Sciatic nerve (tissue), 2 donors: ENCODE measurements at regions not wholly inside any gene's neighbourhood (a gene's known extent, or its start where the extent isn't known, plus 50 kb on each side); places are given as distances from the start of the nearest gene placed in this dataset.

Source experiments
- ATAC-seq: fragments of 200-7000 bp; cut with Tn5 transposase; one replicate; pipeline ENCODE4 v1.9.1; 2020; ENCODE audit warnings: mild to moderate bottlenecking, moderate library complexity
- DNase-seq: peaks from one replicate; pipeline ENCODE4 v3.0.0-alpha.2; 2020; ENCODE audit warnings: low spot score
- intact Hi-C: fragments of 100-400 bp; cut with DNase I; formaldehyde crosslinking; loops from one replicate; pipeline ENCODE4 v1.14.2; 2022
- donor health status: DM: no; HTN: no; CAD: no.
- donor health status: DM: no; HTN: no; CAD: no.

DNA sequence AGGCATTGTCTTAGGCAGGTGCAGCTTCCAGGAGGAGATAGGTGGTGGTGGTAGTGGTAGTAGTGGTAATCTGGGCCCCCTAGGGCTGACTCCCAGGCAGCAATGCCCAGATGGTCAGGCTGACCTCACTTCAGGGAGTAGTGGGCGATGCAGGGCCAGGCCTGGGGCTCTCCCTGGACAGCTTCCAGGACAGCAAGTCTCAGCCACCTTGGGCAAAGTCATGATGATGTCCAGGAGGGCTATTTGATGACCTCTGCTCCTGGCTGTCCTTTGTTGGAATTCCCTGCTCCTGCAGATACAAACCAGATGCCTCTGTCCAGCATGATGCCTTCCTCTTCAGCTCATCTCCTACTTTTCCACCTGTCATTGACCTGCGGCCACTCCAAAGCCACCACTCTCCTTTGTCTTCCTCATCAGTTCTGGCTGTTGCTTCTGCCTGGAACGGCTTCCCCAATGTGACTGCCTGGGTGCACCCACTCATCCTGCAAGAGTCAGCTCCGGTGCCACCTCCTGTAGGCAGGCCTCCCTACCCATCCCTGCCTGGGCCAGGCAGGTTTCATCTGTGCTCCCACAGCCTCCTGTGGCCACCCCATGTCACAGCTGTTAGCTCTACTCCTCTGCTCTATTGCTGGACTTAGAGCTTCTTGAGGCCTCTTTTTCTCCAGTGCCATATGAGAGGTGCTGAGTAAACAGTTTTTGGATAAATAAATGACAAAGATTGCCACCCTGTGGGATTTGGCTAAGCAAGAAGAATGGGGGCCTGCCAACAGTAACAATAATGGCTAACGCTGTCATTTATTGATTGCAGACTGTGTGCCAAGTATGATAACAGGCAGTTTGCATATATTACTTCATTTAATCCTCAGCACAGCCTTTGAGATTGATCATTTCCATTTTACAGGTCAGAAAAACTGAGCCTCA is 172.9 kb upstream of the NECTIN1 start:
- DNase-seq = no peak

DNA sequence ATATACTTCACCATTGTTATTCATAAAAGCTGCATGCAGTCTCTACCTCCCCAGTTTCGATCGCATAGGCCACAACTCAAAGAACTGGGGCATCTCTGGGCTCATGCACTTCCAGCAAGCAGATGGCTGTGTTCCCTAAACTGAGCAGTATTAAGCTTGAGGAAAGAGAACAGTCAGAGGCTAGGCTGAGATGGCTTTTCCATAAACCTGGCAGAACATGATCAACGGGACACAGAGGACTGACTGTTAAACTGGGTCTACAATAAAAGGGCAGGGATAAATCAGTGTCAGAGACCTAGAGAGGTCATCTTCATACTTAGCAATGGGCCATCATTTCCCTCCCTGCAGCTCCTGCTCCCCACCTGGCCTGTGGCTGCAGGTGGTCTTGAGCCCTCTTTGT is 171.0 kb upstream of the NECTIN1 start:
- intact Hi-C loops = no loop called here
- ATAC-seq = no peak
- no peak for DNase-seq

More for the DNA sequence above, 172.9 kb upstream of the NECTIN1 start:
- ATAC-seq = no peak
- intact Hi-C loops = no loop called here

DNA sequence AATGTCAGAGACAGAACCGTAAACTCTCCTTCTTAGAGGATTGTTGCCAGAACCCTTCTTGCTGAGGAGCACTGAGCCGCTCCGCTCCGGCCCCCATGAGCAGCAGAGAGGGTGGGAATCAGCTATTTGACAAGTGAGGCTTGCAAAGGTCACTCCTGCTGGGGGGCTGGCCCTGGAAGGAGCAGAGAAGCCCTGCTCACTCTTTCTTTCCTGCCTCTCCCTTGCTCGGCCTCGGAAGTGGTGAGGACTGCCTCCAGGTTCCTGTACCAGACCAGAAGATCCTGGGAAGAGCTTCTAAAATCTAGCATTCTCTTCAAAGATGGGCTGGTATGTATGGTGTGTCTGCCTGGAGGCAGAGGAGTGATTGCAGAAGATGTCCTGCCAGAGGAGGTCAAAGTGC is 168.6 kb upstream of the NECTIN1 start:
- ATAC-seq = no peak
- DNase-seq = no peak
- intact Hi-C loops = no loop called here

DNA sequence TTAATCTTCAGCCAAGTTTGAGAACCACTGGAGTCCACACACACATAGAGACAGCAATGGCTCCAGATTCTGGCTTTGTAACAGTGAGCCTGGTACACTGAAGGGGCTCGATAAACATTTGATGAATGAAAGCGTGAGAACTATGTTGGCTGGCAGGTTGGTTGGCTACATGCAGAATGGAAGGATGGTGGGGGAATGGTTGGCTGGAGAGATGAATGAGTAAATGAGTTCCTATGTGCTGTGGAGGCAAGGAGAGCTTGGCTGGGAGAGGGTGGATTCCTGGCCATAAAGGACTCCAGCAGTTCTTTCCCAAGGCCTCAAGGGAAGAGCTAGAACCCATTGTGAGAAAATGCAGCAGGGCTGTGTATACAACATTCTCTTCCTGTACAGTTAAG is 168.0 kb upstream of the NECTIN1 start:
- ATAC-seq (no peak), DNase-seq (no peak)
- intact Hi-C loops = no loop called here

DNA sequence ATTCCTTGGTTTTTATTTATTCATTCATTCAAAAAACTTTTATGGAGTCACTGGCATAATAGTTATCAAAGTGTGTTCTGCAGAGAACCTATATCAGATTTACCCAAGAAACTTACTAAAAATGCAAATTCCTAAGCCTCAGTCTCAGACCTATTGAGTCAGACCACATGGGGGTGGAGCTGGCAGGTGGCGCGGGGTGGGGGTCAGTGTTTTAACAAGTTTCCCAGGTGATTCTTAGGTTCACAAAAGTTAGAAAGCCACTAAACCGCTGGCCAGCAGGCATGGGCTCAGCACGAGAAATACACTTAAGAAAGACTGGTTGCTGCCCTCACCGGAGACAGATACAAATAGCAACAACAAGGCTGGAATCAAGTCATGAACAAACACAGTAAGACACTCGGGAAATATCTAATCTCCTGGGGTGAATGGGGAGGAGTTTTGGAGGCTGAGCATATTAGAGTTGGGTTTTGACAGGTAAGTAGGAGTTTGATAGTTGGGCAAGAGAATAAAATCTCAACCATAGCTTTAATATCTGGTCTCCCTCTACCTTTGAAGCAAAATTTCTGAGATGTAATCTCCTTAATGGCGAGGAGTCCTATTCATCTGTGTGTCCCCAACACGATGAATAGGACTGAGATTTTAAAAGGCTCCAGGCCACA is 167.5 kb upstream of the NECTIN1 start:
- intact Hi-C loops = no loop called here
- ATAC-seq = no peak
- no peak for DNase-seq

DNA sequence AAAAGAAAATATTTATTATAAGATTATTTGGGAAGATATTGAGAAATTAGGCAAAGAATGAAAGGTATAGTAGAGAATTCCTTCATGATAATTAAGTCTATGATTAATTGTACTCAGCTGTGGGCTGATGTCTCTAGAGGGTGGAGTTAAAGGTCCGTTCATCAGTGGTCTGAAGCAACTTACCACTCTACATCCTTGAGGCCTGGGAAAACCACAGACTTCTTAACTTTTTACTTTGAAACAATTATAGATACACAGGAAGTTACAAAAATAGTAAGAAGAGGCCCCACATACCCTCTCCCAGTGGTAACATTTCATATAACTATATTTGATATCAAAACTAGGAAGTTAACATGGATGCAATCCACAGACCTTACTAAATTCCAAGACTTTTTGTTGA is 167.0 kb upstream of the NECTIN1 start:
- ATAC-seq (no peak), DNase-seq (no peak)
- intact Hi-C loops = no loop called here

DNA sequence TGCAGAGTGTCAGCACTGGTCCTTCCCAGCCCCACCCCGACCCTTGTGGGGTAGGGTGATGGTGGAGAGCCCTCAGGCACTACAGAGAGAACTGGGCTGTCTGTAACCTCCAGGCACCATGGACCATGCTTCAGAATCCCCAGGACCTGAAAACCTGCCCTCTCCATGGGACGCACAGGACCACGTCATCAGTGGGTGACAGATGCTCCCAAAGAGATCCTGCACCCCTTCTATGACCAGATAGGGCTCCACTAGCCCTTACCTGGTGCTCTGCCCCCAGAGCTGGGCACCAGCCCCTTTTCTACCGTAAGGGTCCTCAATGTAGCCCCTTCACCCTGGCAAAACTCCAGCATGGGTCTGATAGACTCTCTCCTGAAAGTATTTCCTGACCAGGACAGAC is 165.9 kb upstream of the NECTIN1 start:
- intact Hi-C loops = no loop called here
- no peak for ATAC-seq
- no peak for DNase-seq

DNA sequence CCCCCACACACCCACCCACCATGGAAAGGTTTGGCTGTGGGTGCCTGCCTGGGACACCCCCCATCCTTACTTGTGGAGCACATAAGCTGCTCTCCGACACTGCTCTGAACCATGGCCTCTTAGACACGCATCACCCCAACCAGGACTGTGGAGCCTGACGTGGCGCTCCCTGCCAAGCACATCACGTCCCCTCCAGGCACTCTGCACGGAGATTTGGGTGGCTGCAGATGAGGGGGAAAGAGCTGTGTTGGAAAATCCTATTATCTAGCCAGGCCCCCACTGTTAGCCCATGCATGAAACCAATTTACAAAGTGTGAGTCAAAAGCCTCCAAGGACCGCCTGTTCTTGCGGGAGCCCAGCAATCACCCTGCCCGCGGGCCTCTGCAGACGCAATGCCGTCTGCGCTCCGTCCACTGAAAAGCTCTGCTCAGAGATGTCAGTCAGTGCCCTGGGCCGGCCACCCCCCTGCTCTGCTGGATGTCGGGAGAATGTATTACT is 163.4 kb upstream of the NECTIN1 start:
- ATAC-seq = no peak
- no peak for DNase-seq
- intact Hi-C loops = no loop called here

DNA sequence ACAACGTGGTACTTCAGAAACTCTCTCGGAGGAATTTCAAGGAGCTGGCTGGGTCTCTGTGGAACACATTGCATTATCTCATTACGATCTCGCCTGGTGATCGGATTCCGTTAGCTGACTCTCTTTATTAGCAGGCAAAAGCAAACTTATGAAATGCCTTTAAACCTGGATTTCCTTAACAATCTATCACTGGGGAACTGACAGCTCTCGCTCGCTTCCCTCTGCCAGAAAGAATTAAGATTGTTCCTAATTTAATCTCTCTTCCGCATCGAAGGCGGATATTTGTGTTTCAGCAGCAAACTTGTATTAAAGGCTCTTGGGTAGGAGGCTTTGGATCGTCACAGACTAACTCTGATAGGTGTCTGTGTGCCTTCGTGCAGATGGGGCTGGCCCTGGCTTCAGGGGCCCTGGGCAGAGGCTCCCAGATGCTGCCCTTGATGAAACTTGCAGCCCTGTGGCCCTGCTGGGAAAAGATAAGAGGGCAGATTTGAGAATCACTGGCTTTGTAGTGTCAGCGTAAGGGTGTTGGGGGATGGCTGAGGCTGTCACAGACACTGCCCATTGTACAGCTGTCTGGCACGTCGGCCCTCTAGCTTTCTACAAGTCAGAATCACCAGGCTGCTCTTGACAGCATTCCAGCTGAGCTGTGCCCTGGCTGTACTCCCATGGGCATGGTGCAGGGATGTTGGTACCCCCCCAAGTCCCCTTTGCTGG is 162.2 kb upstream of the NECTIN1 start:
- DNase-seq = no peak
- no peak for ATAC-seq
- intact Hi-C loops = no loop called here

DNA sequence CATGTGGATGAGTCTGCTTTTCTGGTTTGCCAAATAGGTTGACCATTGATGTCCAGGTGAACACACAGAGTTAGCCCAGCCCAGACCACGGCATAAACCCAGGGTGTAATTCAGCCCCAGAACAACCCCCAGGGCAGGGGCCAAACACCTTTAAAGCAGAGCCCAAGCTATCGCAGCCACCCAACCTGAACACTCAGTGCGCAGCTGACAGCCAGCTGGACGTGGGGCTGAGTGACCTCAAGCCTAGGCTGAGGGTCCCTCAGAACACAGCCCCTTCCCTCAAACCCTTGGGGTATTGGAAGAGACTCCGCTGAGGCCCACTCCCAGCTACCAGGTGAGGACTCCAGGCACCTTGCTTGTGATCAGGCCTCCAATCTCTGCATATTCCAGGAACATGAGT is 161.5 kb upstream of the NECTIN1 start:
- no peak for ATAC-seq
- no peak for DNase-seq
- intact Hi-C loops = no loop called here

DNA sequence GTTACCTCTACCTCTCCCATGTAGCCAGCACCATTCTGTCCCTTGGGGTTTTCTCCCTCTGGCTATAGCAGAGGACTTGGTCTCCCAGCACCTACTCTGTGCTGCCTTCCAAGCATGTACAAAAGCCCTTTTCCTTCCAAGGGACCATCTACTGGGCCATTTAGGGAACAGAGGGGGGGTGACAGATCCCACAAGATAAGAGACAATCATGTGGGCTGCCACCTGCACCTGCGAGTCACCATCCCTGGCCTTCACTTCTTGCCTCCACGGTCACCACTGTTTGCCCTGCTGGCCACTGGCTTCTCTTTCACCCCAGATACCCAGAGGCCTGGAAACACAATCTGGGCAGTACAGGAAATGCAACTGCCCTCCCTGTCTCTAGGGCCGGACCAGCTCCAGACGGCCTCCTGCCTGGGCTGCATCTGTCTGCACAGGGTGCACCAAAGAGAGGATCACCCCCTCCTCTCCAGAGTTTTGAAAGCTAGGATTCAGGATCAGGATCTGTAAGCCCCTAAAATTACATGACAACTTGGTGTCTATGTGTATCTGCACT is 160.8 kb upstream of the NECTIN1 start:
- DNase-seq (no peak), ATAC-seq (no peak)
- intact Hi-C loops = no loop called here

DNA sequence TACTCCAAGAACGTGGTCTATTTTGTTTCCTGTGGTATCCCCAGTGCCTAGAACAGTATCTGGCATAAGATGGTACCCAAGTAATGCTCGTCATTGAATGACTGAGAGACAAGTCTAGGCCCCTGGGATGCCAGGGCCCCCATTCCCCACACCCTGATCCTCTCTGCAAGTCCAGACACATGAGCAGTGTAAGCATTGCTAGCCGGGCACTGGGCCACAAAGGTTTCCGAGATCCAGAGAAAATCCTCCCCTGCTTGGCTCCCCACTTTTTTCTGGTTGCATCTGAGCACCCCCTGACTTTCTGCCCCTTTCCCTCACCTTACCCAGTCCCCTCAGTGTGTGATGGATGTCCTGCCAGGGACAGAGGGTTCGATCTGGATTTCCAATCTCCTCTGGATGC is 160.1 kb upstream of the NECTIN1 start:
- intact Hi-C loops = no loop called here
- no peak for DNase-seq
- ATAC-seq = no peak

DNA sequence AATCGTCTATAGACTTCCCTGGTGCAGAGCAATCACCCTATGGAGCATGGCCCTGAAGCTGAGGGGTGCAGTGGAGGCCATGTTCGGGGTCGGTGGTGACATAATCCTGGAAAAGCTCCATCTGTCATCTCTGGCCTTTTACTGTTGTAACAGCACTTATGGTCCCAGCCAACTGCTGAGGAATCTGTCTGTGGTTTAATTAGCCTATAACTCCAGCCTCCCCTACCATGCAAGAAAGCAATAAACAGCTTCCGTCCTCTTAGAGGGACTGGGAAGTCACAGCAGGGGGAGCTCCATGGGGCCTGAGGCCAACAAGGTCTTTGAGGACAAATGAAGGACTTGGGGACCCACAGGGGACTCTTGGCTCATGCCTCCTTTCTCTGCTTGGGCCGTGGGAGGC is 159.1 kb upstream of the NECTIN1 start:
- intact Hi-C loops = no loop called here
- DNase-seq = no peak
- ATAC-seq = no peak

DNA sequence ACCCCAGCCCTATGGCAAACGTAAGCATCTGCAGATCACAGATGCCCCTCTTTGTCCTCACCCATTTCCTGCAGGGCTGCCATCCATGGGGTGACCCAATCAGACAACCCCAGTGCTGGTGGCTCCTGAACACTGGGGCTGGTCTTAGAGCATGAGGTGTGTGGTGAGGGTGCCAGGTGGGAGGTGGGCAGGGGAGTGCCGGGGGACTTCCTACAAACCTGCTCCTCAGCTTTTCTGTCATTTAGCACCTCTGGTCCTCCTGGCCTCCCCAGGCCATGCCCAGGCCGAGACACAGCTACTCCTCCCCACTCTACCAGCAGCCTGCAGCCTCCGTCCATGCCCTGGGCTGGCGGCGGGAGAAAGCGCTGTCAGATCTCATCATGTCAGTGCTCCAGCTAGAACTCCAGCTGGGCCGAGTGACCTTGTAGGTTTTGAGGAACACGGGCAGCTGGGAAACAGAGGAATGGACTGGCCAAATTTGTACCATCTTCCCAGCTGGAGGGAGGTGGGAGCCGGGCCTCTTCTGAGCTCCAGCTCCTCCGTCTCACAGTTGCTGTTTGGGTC is 157.7 kb upstream of the NECTIN1 start:
- ATAC-seq = no peak
- DNase-seq = no peak
- intact Hi-C loops = no loop called here

DNA sequence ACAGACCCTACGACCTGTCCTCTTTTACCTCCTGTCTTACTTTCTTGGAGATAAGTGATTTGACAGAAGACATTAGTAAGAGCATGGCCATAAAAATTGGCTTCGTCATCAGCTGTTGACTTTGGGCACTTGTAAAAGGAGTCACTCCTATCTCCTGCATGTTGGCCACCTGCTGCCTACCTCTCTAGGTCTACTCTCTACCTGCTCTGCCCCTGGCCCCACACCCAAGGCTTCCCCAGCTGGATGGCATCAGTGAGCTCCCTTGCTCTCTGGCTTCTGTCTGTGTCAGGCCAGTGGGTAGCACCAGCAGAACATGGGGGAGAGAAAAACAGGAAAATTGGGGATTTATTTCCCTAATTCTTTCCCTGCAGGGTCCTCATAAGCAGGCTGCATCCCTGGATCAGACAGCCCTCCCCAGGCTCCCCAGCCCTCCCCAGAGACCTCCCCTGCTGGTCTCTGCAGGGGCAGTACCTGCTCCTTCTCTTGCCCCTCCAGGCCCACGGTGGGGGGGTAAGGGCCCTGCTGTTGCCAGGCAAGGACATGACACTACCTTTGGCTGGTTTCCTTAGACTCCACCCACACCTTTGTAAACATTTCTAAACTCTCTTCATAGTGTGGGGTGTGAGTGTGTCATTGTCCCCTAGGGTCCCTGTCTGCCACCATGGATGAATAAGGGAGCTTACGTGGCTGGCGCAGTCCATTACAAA is 157.0 kb upstream of the NECTIN1 start:
- no peak for DNase-seq
- ATAC-seq = no peak
- intact Hi-C loops = no loop called here

DNA sequence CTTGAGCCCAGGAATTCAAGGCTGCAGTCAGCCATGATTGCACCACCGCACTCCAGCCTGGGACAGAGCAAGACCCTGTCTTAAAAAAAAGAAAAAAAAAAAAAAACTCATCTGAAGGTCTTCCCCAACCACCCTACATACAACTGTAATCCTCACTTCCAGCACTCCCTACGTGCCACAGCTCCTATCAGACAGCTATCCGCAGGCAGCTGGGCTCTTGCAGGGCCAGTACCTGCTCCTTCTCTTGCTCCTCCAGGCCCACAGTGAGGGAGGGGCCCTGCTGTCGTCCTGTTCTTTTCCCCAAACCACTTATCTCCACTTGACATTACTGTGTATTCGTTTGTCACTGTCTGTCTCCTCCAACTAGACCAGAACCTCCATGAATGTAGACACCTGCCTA is 156.1 kb upstream of the NECTIN1 start:
- DNase-seq (no peak), ATAC-seq (no peak)

DNA sequence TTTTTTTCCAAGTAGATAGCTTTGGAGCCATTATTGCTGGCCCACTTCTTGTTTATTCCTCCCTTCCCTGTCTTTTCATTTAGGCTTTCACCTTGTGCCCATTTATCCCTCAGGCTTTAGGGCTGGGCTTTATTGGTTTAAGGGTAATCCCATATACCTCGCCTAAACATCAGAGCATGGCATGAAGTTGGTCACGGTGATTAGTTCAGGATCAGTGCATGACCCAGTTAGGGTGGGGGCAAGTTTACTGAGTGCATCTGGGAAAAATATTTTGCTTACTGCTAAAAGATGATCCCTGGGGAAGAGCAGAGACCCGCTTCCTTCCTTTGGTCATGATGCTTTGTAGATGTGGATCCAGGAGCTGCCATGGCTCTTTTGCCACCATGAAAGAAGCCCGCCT is 153.3 kb upstream of the NECTIN1 start:
- intact Hi-C loops = no loop called here
- DNase-seq (no peak), ATAC-seq (no peak)

More for the DNA sequence above, 156.1 kb upstream of the NECTIN1 start:
- intact Hi-C loops = no loop called here

DNA sequence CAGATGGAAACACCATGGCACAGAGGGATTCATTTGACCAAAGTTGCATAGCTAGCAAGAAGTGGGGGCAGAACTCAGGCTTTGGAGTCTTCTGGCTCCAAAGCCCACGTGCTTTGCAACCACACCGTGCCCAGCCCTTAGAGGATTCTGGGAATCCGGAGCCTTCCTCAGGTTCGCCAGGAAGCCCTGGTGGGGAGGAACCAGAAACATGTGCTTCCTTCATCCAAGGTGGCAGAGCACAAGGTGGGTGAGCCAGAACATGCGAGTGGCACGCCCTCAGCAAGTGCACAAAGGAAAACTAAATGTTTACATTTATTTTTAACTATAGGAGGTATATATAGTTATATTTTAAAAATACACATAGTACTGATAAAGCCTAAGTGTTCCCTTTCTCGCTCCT is 151.9 kb upstream of the NECTIN1 start:
- DNase-seq (no peak), ATAC-seq (no peak)
- intact Hi-C loops = no loop called here

DNA sequence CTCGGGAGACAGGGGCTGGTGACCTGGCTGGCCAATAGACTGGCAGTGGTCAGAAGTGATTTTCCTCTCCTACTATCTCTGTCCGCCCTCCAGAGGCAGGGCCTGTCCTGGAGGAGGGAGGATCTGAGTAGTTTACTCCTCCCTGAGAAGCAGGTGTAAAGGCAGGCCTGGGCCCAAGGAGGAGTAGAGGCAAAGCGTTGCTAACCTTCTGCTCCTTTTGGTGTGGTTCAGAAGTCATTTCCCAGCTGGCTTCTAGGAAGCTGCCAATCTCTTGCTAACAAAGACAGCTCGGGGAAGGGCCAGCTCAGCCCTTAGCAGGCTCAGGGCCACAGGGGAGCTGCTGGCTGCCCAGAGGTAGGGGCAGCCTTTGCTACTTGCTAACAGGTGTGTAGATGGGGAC is 151.1 kb upstream of the NECTIN1 start:
- no peak for DNase-seq
- intact Hi-C loops = no loop called here

More for the DNA sequence above, 151.1 kb upstream of the NECTIN1 start:
- ATAC-seq = no peak
